ES-I3 (cell line): ENCODE measurements at regions not wholly inside any gene's neighbourhood (a gene's known extent, or its start where the extent isn't known, plus 50 kb on each side); places are given as distances from the start of the nearest gene placed in this dataset.

ENCODE experiments used
- H3K36me3 ChIP-seq: 2 replicates; pipeline ENCODE4 v1.6.1; 2013; ENCODE audit warnings: mild to moderate bottlenecking, low read length, control low read depth, moderate library complexity; ENCODE audit not compliant: insufficient read depth
- H3K4me1 ChIP-seq: 2 replicates; pipeline ENCODE4 v1.6.1; 2013; ENCODE audit warnings: mild to moderate bottlenecking, control low read depth, low read length; ENCODE audit not compliant: insufficient read depth
- H3K9ac ChIP-seq: 2 replicates; pipeline ENCODE4 v1.6.1; 2013; ENCODE audit warnings: low read depth, mild to moderate bottlenecking, low read length, moderate library complexity
- H3K9me3 ChIP-seq: 2 replicates; pipeline ENCODE4 v1.6.1; 2013; ENCODE audit warnings: mild to moderate bottlenecking, low read length, moderate library complexity; ENCODE audit not compliant: control insufficient read depth, insufficient read depth

DNA sequence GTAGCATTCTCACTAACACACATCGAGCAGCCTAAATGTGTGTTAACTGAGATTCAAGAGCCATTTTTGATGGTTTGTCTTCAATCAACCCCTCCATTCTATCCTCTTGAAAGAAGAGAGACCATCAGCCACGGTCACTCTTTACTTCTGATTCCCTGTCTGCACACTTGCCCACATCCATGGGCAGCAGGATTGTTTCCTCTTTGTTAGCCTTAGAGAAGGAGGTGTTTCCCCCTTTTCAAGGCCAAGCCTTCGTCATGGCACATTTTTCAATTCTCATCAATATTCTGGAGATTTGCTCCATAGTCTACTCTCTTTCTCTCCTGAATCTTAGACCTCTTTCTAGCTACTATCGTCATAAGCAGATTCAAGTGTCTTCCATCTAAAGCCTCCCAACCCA, 522.4 kb upstream of the NAALADL2 start:
- H3K9ac ChIP-seq = no peak overlapping the region
- 0 out of 2 replicates have a peak, but pooled peaks cover 9% of the 10 kb centered on the region for H3K4me1 ChIP-seq
- no peaks in the 10 kb centered on the region for H3K9me3 ChIP-seq
- H3K36me3 ChIP-seq = no peaks in the 10 kb centered on the region

DNA sequence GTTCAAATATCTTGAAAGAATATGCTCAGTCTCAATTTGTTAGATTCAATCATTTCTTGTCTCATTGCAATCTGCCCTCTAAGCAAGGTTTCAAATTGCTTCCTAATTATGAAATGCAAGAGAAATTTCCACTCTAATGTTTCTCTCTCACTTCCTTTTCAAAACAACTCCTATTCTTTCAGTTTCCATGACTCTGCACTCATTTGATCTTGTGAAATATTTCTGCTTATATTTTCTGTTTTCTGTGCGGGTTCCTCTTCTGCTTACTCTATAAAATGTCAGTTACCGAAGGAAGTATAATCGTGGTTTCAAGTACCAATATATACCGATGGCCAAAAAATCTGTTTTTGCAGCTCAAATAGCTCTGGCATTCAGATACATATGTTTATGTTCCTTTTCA, 521.9 kb upstream of the NAALADL2 start:
- Histone ChIP-seq H3K36me3 (no peaks in the 10 kb centered on the region), H3K4me1 (0 out of 2 replicates have a peak, but pooled peaks cover 8% of the 10 kb centered on the region), H3K9ac (no peak overlapping the region), H3K9me3 (no peaks in the 10 kb centered on the region)

DNA sequence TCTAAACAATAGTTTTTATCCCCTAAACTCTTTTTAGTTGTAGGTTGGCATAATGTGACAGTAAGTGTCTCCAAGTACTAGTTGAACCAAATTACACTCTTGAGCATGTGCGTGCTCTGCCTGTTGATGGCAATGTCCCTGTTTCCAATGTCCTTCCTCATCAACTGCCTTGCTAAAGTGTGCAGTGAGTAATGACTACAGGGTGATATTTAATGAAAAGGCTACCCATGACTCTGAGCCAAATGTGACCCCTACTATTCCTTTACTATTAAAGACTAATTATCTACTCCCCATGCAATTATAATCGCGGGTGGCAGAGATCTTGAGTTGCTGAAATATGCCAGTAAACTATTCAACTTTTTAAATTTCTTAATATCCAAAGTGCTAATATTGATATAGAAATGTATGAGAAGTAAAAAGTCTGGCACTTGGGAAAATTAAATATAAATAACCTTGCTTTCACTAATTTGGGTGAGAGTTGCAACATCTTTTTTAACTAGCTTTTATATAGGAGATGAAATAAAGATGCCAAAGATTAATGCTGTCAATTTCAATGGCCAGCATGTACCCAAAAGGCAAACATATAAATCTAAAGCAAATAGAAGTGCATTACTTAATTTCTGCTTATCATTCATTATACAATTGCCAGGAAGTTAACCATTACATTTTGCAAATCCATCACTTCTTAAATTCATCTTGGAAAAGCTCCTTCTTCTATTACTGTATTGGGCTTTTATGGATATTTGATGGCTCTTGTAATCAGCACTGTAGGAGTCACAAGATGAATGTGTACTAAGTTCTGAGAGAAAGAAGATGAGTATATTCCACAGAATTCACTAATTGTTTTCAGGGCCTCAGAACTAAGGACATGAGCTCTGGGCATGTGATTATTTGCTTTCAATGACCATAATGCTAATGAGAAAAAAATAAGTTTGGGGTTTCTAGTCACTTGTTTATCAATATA, 518.2 kb upstream of the NAALADL2 start:
- Histone ChIP-seq H3K9ac (no peak overlapping the region), H3K36me3 (no peaks in the 10 kb centered on the region), H3K9me3 (no peaks in the 10 kb centered on the region), H3K4me1 (0 out of 2 replicates have a peak, but pooled peaks cover 2% of the 10 kb centered on the region)

DNA sequence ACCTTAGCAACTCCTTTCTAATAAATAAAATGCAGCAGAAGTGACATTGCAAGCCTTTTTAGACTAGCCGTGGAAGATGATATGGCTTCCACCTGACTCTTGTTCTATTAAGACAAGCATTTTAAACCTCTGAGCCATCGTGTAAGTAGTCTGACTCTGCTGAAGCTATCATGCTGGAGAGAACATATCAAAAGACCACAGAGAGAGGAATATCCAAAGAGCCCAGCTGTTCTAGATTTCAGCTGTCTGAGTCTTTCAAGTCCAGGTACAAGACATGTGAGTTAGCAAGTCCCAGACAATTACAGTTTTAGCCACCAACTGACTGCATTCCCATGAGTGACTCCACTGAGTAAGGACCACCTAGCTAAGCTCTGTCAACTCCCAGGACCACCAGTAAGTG, 517.0 kb upstream of the NAALADL2 start:
- no peak overlapping the region for H3K9ac ChIP-seq
- H3K9me3 ChIP-seq = no peaks in the 10 kb centered on the region
- no peaks in the 10 kb centered on the region for H3K4me1 ChIP-seq
- no peaks in the 10 kb centered on the region for H3K36me3 ChIP-seq

DNA sequence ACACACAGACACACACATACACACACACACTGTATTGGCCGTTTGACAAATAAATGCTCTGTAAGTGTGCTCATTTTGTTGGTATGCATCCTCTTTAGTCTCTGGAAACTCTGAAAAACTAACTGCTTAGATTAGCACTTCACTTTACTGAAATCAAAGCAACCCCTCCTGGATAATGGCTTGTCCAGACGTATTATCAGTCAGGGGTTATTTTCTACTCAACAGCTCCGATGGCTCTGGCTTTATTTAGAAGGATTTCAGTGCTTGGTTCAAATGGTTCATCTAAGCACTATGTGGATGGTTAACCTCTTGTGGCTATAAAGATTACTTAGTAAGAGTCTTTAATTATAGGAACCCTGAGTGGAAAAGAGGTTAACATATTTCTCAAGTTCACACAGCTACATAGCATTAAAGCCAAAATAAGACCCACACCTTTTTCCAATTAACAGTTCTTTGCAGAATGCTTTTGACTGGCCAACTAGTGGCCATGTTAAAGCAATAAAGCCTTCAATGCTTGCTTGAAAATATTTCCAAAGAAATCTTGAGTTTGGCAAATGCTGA, 516.1 kb upstream of the NAALADL2 start:
- Histone ChIP-seq H3K9ac (no peak overlapping the region), H3K4me1 (no peaks in the 10 kb centered on the region), H3K36me3 (no peaks in the 10 kb centered on the region), H3K9me3 (no peaks in the 10 kb centered on the region)

DNA sequence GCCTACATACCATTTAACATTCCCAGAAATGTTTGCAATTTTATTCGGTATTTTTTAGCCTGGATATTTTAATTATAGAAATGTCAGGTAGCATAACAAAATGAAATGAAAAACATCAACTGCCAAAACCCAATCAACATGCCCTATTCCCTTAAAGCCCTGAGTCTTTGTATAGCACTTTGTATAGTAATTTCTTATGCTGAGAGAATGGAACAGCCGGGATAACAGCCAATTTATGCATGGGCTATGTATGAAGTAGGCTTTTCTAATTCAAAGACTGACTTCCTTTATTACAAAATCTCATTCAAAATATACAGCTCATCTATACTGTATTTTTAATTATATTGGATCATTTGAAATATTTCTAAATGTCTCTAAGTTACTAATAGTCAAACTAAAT, 513.0 kb upstream of the NAALADL2 start:
- Histone ChIP-seq H3K9ac (no peak overlapping the region), H3K9me3 (no peaks in the 10 kb centered on the region)

DNA sequence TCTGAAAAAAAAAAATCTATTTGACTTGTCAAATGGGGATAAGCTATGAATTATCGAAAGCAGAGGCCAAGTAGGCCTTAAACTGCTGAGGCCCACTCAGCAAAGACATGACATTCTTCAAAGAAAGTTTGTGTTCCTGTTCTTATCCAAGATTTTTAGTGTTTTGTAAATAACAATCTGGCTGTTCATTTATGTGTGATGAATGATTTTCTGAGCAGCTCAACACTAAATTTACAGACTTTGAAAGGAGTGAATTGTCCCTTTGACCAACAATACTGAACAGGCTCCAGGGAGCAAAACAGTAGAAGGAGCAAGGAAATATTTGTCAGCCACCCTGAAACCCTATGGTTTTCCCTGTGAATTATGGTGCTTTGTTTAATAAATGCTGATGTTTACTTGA, 512.6 kb upstream of the NAALADL2 start:
- no peaks in the 10 kb centered on the region for H3K36me3 ChIP-seq
- H3K9ac ChIP-seq = no peak overlapping the region
- H3K9me3 ChIP-seq = no peaks in the 10 kb centered on the region
- no peaks in the 10 kb centered on the region for H3K4me1 ChIP-seq

More for the DNA sequence above, 513.0 kb upstream of the NAALADL2 start:
- Histone ChIP-seq H3K36me3 (no peaks in the 10 kb centered on the region), H3K4me1 (no peaks in the 10 kb centered on the region)

DNA sequence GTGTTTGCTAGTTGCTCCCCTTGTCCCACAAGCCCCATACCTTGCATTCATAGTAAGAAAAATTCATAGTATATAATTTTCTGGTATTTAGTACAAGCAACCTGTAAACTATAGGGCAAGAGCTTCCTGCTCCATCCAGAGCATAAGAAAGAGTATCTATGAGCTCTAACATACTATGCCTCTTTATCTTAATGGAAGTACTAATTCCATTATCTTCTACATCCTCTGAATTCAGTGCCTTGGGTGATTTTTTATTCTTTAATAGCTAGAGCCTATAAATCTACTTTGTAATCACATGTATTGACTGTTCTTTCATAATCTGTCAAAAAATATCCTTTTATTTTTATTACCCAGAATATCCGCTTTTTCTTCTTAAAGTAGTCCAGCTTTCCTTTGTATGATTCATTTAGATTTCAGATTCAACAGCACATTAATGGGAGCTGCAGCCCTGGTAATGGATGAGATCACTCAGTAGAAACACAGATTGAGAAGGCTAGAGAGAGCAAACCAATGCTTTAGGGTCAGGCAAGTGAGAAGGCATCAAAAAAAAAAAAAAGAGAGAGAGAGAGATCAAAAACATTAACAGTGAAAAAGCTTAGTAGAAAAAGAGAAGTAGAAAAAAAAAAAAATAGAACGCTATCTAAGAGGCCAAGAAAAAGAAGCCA, 511.5 kb upstream of the NAALADL2 start:
- no peak overlapping the region for H3K9ac ChIP-seq
- H3K36me3 ChIP-seq = no peaks in the 10 kb centered on the region
- no peaks in the 10 kb centered on the region for H3K9me3 ChIP-seq
- no peaks in the 10 kb centered on the region for H3K4me1 ChIP-seq

DNA sequence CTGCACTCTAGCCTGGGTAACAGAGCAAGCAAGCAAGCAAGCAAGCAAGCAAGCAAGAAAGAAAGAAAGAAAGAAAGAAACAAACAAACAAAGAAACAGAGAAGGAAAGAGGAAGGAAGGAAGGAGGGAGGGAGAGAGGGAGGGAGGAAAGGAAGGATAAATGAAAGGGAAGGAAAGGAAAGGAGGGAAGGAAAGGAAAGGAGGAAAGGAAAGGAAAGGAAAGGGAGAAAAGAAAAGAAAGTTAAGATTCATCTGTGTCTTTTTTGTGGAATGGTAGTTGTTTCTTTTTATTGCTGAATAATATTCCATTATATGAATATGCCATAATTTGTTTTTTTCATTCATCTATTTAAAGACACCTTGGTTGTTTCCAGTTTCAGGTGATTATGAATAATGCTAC, 506.9 kb upstream of the NAALADL2 start:
- H3K36me3 ChIP-seq = no peaks in the 10 kb centered on the region
- no peaks in the 10 kb centered on the region for H3K4me1 ChIP-seq
- H3K9me3 ChIP-seq = no peaks in the 10 kb centered on the region
- no peak overlapping the region for H3K9ac ChIP-seq

DNA sequence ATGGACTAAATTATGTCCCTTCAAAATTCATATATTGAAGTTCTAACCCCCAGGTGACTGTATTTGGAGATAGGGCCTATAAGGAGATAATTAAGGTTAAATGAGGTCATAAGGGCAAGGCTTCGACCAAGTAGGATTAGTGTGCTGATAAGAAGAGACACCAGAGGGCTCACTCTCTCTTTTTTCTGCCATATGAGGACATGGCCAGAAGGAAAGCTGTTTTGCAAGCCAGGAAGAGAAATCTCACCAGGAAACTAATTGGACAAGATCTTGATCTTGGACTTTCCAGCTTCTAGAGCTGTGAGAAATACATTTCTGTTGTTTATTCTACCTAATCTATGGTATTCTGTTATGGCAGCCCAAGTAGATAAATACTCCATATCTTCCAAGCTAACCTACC, 503.6 kb upstream of the NAALADL2 start:
- H3K9ac ChIP-seq = no peak overlapping the region
- H3K36me3 ChIP-seq = no peaks in the 10 kb centered on the region
- H3K4me1 ChIP-seq = no peaks in the 10 kb centered on the region
- H3K9me3 ChIP-seq = no peaks in the 10 kb centered on the region

DNA sequence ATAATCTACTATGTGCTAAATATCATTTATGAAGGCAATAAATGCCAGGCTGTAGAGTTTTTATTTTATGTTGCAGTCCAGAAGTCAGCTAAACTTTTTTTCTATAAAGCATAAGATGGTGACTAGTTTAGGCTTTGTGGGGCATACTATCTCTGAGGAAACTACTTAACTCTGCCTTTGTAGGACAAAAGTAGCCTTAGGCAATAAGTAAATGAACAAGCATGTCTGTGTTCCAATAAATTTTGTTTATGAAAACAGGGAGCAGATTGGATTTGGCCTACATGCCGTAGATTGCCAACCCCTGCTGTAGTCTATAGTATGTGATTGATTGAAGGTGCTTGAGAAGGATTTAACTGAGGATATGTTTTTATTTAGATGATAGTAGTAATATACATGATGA, 502.5 kb upstream of the NAALADL2 start:
- H3K9ac ChIP-seq = no peak overlapping the region
- H3K36me3 ChIP-seq = no peaks in the 10 kb centered on the region
- no peaks in the 10 kb centered on the region for H3K9me3 ChIP-seq
- no peaks in the 10 kb centered on the region for H3K4me1 ChIP-seq

DNA sequence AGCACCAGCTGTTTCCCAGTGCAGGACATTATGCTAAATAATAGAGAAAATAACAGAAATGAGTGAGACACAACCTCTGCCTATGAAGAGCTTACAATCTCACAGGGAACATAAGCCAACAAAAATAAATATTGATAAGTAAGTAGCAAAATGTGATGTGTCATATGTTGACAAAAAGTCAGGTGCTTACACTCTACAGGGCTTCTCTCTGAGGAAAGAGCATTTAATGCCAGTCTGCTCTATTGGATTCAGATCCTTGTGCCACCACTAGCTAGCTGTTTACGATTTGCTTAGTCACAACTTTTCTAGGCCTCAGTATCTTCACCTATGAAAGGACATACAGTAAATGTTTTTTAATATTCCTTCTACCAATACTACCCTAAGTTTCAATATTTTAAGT, 500.9 kb upstream of the NAALADL2 start:
- Histone ChIP-seq H3K36me3 (no peaks in the 10 kb centered on the region), H3K9ac (no peak overlapping the region), H3K4me1 (no peaks in the 10 kb centered on the region), H3K9me3 (no peaks in the 10 kb centered on the region)

DNA sequence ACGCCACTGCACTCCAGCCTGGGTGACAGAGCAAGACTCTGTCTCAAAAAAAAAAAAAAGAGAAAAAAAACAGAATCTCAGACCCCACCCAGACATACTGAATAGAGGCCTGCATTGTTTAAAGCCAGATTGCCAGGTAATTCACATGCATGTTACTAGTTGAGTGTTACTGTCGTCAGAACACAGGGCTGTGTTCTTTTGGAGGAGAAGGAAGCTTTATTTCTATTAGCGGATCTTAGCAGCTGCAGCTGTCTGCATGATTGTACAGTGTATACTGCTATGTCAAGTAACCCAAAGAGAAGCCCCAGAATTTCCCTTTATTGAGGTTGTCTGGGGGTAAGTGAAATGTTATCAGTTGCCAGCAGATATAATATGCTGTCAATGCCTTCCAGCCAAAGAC, 496.6 kb upstream of the NAALADL2 start:
- H3K4me1 ChIP-seq = no peaks in the 10 kb centered on the region

DNA sequence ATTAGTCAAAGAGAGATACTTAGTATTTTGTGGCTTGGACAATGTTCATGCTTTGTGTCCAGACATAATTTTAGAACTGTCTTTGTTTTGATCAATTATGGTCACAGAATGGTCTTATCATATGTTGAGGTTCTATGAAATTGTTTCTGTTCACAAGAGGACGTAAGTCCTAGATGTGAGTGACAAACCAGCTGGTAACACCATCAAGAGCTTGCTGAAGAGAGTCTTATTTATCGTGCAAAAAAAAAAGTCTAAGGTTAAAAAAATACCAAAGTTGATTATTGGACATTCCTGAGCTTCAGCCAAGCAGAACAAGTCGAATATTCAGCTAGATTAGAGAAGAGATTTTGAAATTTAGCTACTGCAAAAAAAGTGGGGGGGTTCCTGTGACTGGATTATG, 495.9 kb upstream of the NAALADL2 start:
- Histone ChIP-seq H3K9me3 (no peaks in the 10 kb centered on the region), H3K9ac (no peak overlapping the region), H3K36me3 (no peaks in the 10 kb centered on the region), H3K4me1 (no peaks in the 10 kb centered on the region)

More for the DNA sequence above, 496.6 kb upstream of the NAALADL2 start:
- no peaks in the 10 kb centered on the region for H3K9me3 ChIP-seq
- H3K36me3 ChIP-seq = no peaks in the 10 kb centered on the region
- H3K9ac ChIP-seq = no peak overlapping the region
